H1 (cell line): ENCODE measurements at regions not wholly inside any gene's neighbourhood (a gene's known extent, or its start where the extent isn't known, plus 50 kb on each side); places are given as distances from the start of the nearest gene placed in this dataset.

ENCODE experiments used
- CHD1 ChIP-seq: IDR thresholded peaks from 2 replicates; pipeline ENCODE4 v1.6.1; 2012; ENCODE audit warnings: low read depth, low read length, improper control_type of control experiment
- CHD7 ChIP-seq: fragments of 300-600 bp; sonication (generic); IDR thresholded peaks from 2 replicates; pipeline ENCODE4 v1.7.1; 2012; ENCODE audit warnings: low read length, moderate library complexity, mild to moderate bottlenecking, inconsistent platforms; ENCODE audit not compliant: insufficient replicate concordance
- CTBP2 ChIP-seq: IDR thresholded peaks from 2 replicates; pipeline ENCODE4 v1.7.0; 2011; ENCODE audit warnings: borderline replicate concordance, mild to moderate bottlenecking, moderate library complexity, mixed read lengths, low read length; ENCODE audit not compliant: insufficient read depth, insufficient read length
- FOSL1 ChIP-seq: IDR thresholded peaks from 2 replicates; pipeline ENCODE4 v1.6.1; 2011; ENCODE audit warnings: mild to moderate bottlenecking, low read depth, low read length, moderate library complexity; ENCODE audit not compliant: insufficient read depth
- HDAC6 ChIP-seq: IDR thresholded peaks from one replicate; pipeline ENCODE4 v1.7.1; 2012; ENCODE audit warnings: low read depth, mild to moderate bottlenecking, inconsistent platforms, low read length, moderate library complexity
- PHF8 ChIP-seq: fragments of 200-600 bp; sonication (generic); conservative IDR thresholded peaks from 2 replicates; pipeline ENCODE4 v1.7.1; 2012; ENCODE audit warnings: low read depth, mild to moderate bottlenecking, inconsistent platforms, low read length, moderate library complexity
- POU5F1 ChIP-seq: IDR thresholded peaks from 2 replicates; pipeline ENCODE4 v1.6.1; 2011; ENCODE audit warnings: low read depth, mild to moderate bottlenecking, low read length, moderate library complexity
- RAD21 ChIP-seq, 2 experiments: IDR thresholded peaks in 1 of 2; conservative IDR thresholded peaks in 1 of 2; 2 replicates each; pipeline ENCODE4 v1.6.1; 2011; ENCODE audit warnings: low read depth in 2 of 2, low read length in 2 of 2, improper control_type of control experiment in 1 of 2, inconsistent platforms in 1 of 2, mild to moderate bottlenecking in 1 of 2, moderate library complexity in 1 of 2
- SAP30 ChIP-seq: fragments of 300-600 bp; sonication (generic); IDR thresholded peaks from 2 replicates; pipeline ENCODE4 v1.7.1; 2012; ENCODE audit warnings: low read length, moderate library complexity, mild to moderate bottlenecking, inconsistent platforms; ENCODE audit not compliant: insufficient read depth, insufficient replicate concordance
- SIRT6 ChIP-seq: IDR thresholded peaks from one replicate; pipeline ENCODE4 v1.7.1; 2012; ENCODE audit warnings: low read length, inconsistent platforms
- TAF1 ChIP-seq: IDR thresholded peaks from 2 replicates; pipeline ENCODE4 v1.6.1; 2011; ENCODE audit warnings: mild to moderate bottlenecking, low read depth, low read length
- ZNF274 ChIP-seq: IDR thresholded peaks from 2 replicates; pipeline ENCODE4 v1.7.0; 2012; ENCODE audit warnings: low read length, borderline replicate concordance; ENCODE audit errors: extremely low read depth

DNA sequence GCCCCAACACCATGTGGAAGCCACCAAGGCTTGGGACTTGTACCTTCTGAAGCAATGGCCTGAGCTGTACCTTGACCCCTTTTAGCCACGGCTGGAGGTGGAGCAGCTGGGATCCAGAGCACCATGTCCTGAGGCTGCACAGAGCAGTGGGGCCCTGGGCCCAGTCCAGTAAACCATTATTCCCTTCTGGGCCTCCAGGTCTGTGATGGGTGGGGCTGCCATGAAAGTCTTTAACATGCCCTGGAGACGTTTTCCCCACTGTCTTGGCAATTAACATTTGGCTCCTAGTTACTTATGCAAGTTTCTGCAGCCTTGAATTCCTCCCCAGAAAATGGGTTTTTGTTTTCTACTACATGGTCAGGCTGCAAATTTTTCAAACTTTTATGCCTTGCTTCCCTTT, 323.7 kb upstream of the ZP4 start (continued):
- TF ChIP-seq CHD7, result no peak
- TF ChIP-seq RAD21 (IDR thresholded peaks at IDR 0.05 in 1 of 2, conservative IDR thresholded peaks at IDR 0.05 in 1 of 2; ENCODE audit: low read depth in 2 of 2, low read length in 2 of 2), result no peak
- TF ChIP-seq ZNF274, result no peak
- TF ChIP-seq POU5F1, result no peak
- TF ChIP-seq SIRT6, result no peak
- TF ChIP-seq HDAC6, result no peak
- no peak for TF ChIP-seq CTBP2
- TF ChIP-seq SAP30, result no peak
- TF ChIP-seq FOSL1, result no peak
- TF ChIP-seq PHF8, result no peak
- no peak for TF ChIP-seq CHD1
- no peak for TF ChIP-seq TAF1
